Fibroblast of lung (primary cell): ENCODE measurements at regions not wholly inside any gene's neighbourhood (a gene's known extent, or its start where the extent isn't known, plus 50 kb on each side); places are given as distances from the start of the nearest gene placed in this dataset.

Experiments used
- DNase-seq, 2 donors: peaks; one replicate each; pipeline versions ENCODE4 v3.0.0 to v3.0.0-alpha.2; 2010; ENCODE audit warnings: low read depth in 2 of 2
- H2AFZ ChIP-seq: 2 replicates; pipeline ENCODE4 v1.5.1; 2012; ENCODE audit warnings: low read length, control low read depth, inconsistent platforms
- H3K27ac ChIP-seq: 2 replicates; pipeline ENCODE4 v1.5.1; 2011; ENCODE audit warnings: low read length, control low read depth; ENCODE audit not compliant: insufficient read depth
- H3K27me3 ChIP-seq: 2 replicates; pipeline ENCODE4 v1.5.1; 2011; ENCODE audit warnings: mild to moderate bottlenecking, low read length; ENCODE audit not compliant: control insufficient read depth, insufficient read depth
- H3K36me3 ChIP-seq: 2 replicates; pipeline ENCODE4 v1.5.1; 2011; ENCODE audit warnings: low read length; ENCODE audit not compliant: control insufficient read depth, insufficient read depth
- H3K4me1 ChIP-seq: 2 replicates; pipeline ENCODE4 v1.5.1; 2011; ENCODE audit warnings: low read length; ENCODE audit not compliant: control insufficient read depth, insufficient read depth; ENCODE audit errors: extremely low read depth
- H3K4me2 ChIP-seq: 2 replicates; pipeline ENCODE4 v1.5.1; 2011; ENCODE audit warnings: low read length, control low read depth; ENCODE audit not compliant: insufficient read depth; ENCODE audit errors: extremely low read depth
- H3K4me3 ChIP-seq, 4 experiments: fragments of 200-600 bp in 1 of 4; sonication (generic) in 1 of 4; replicated peaks in 1 of 4; 2 replicates each; pipeline ENCODE4 v1.5.1; 2011 to 2016; ENCODE audit warnings: low read length in 4 of 4, low read depth in 3 of 4, mild to moderate bottlenecking in 3 of 4, control low read depth in 2 of 4, inconsistent platforms in 1 of 4, mixed read lengths in 1 of 4; ENCODE audit not compliant: insufficient read depth in 1 of 4; ENCODE audit errors: control extremely low read depth in 1 of 4
- H3K79me2 ChIP-seq: 2 replicates; pipeline ENCODE4 v1.5.1; 2012; ENCODE audit warnings: mild to moderate bottlenecking, low read length, inconsistent platforms; ENCODE audit not compliant: control insufficient read depth, insufficient read depth
- H3K9ac ChIP-seq: 2 replicates; pipeline ENCODE4 v1.5.1; 2011; ENCODE audit warnings: mild to moderate bottlenecking, low read length, control low read depth; ENCODE audit not compliant: insufficient read depth
- H3K9me3 ChIP-seq: 2 replicates; pipeline ENCODE4 v1.5.1; 2012; ENCODE audit warnings: low read depth, low read length; ENCODE audit not compliant: control insufficient read depth, insufficient read depth
- H4K20me1 ChIP-seq: 2 replicates; pipeline ENCODE4 v1.5.1; 2011; ENCODE audit warnings: low read length; ENCODE audit not compliant: control insufficient read depth, insufficient read depth; ENCODE audit errors: extremely low read depth
- CTCF ChIP-seq, 2 donors: IDR thresholded peaks in 1 of 2; conservative IDR thresholded peaks in 1 of 2; 1 replicate in 1 of 2; 2 replicates in 1 of 2; pipeline ENCODE4 v1.5.1; 2011 to 2012; ENCODE audit warnings: low read length in 2 of 2, control low read depth in 1 of 2, inconsistent platforms in 1 of 2, low read depth in 1 of 2, mild to moderate bottlenecking in 1 of 2
- EZH2 ChIP-seq: IDR thresholded peaks from 2 replicates; pipeline ENCODE4 v1.5.1; 2012; ENCODE audit warnings: low read length, control low read depth, mild to moderate bottlenecking; ENCODE audit errors: missing control alignments

- Histone ChIP-seq H3K27ac (no peak overlapping the region), H3K4me3 (no peak overlapping the region), H3K79me2 (no peaks in the 10 kb centered on the region), H3K9me3 (no peaks in the 10 kb centered on the region), H4K20me1 (no peaks in the 10 kb centered on the region), H3K4me2 (no peak overlapping the region), H3K9ac (no peak overlapping the region), H3K27me3 (peaks cover 4% of the 10 kb centered on the region), H3K4me1 (no peaks in the 10 kb centered on the region), H2AFZ (no peak overlapping the region), H3K36me3 (no peaks in the 10 kb centered on the region)
- DNase-seq = no peak
- TF ChIP-seq EZH2 (no peak), CTCF (conservative IDR thresholded peaks at IDR 0.05 in 1 of 2, IDR thresholded peaks at IDR 0.05 in 1 of 2; ENCODE audit: low read depth in 1 of 2, low read length in 2 of 2) (no peak)
Measured at GRCh38 chr5:73284985-73285384, 112.0 kb downstream of the TMEM174 start.

- Histone ChIP-seq H3K79me2 (no peaks in the 10 kb centered on the region), H3K9me3 (no peaks in the 10 kb centered on the region), H3K27ac (no peak overlapping the region), H2AFZ (no peak overlapping the region), H3K27me3 (peaks cover 7% of the 10 kb centered on the region), H3K4me2 (no peak overlapping the region), H3K36me3 (no peaks in the 10 kb centered on the region), H3K9ac (no peak overlapping the region), H4K20me1 (no peaks in the 10 kb centered on the region), H3K4me1 (no peaks in the 10 kb centered on the region), H3K4me3 (no peak overlapping the region)
- TF ChIP-seq EZH2 = no peak
- no peak for TF ChIP-seq CTCF (conservative IDR thresholded peaks at IDR 0.05 in 1 of 2, IDR thresholded peaks at IDR 0.05 in 1 of 2; ENCODE audit: low read depth in 1 of 2, low read length in 2 of 2)
- no peak for DNase-seq
Measured at GRCh38 chr5:73284220-73284795, 111.3 kb downstream of the TMEM174 start.

- Histone ChIP-seq H4K20me1 (no peaks in the 10 kb centered on the region), H3K27me3 (peaks cover 7% of the 10 kb centered on the region), H3K4me2 (no peak overlapping the region), H3K4me3 (no peak overlapping the region), H3K36me3 (no peaks in the 10 kb centered on the region), H3K9me3 (no peaks in the 10 kb centered on the region), H3K9ac (no peak overlapping the region), H3K79me2 (no peaks in the 10 kb centered on the region), H2AFZ (no peak overlapping the region), H3K4me1 (no peaks in the 10 kb centered on the region), H3K27ac (no peak overlapping the region)
- TF ChIP-seq EZH2 = no peak
- DNase-seq = no peak
Measured at GRCh38 chr5:73282923-73283322, 109.9 kb downstream of the TMEM174 start.
